HUES6 (cell line): ENCODE measurements at regions not wholly inside any gene's neighbourhood (a gene's known extent, or its start where the extent isn't known, plus 50 kb on each side); places are given as distances from the start of the nearest gene placed in this dataset.

Experiments used
- H3K27ac ChIP-seq: 2 replicates; pipeline ENCODE4 v1.7.0; 2013; ENCODE audit warnings: low read depth, mild to moderate bottlenecking, low read length, inconsistent platforms
- H3K27me3 ChIP-seq: 2 replicates; pipeline ENCODE4 v1.6.1; 2013; ENCODE audit warnings: low read length; ENCODE audit not compliant: control insufficient read depth, insufficient read depth
- H3K36me3 ChIP-seq: 2 replicates; pipeline ENCODE4 v1.6.1; 2013; ENCODE audit warnings: low read length; ENCODE audit not compliant: control insufficient read depth, insufficient read depth
- H3K4me1 ChIP-seq: 2 replicates; pipeline ENCODE4 v1.6.1; 2013; ENCODE audit warnings: low read length; ENCODE audit not compliant: control insufficient read depth, insufficient read depth
- H3K4me3 ChIP-seq: 2 replicates; pipeline ENCODE4 v1.5.1; 2013; ENCODE audit warnings: low read depth, low read length
- H3K9ac ChIP-seq: one replicate; pipeline ENCODE4 v1.6.1; 2013; ENCODE audit warnings: mild to moderate bottlenecking, low read length
- H3K9me3 ChIP-seq: 2 replicates; pipeline ENCODE4 v1.6.1; 2013; ENCODE audit warnings: low read depth, low read length; ENCODE audit not compliant: control insufficient read depth, insufficient read depth

- H3K9me3 ChIP-seq, result no peaks in the 10 kb centered on the region
- no peak overlapping the region for H3K9ac ChIP-seq
- H3K27me3 ChIP-seq, result peaks cover 94% of the 10 kb centered on the region
- peak overlapping the region; percentile 71 for H3K4me3 ChIP-seq
- H3K27ac ChIP-seq, result no peak overlapping the region
- no peaks in the 10 kb centered on the region for H3K36me3 ChIP-seq
- H3K4me1 ChIP-seq, result peaks cover 8% of the 10 kb centered on the region
These were observed 96.6 kb downstream of the INHBB start for GRCh38 chr2:120442541-120442922.

GRCh38 chr2:120442923-120443571 is 97.1 kb downstream of the INHBB start:
- H3K9ac ChIP-seq, result peak overlapping the region; percentile 55
- no peaks in the 10 kb centered on the region for H3K9me3 ChIP-seq
- no peaks in the 10 kb centered on the region for H3K36me3 ChIP-seq
- H3K27ac ChIP-seq, result no peak overlapping the region
- peaks cover 8% of the 10 kb centered on the region for H3K4me1 ChIP-seq
- peak overlapping the region; percentile 71 for H3K4me3 ChIP-seq
- H3K27me3 ChIP-seq, result peaks cover 92% of the 10 kb centered on the region

- no peak overlapping the region for H3K4me3 ChIP-seq
- H3K27me3 ChIP-seq, result peaks cover 87% of the 10 kb centered on the region
- H3K4me1 ChIP-seq, result peaks cover 8% of the 10 kb centered on the region
- H3K36me3 ChIP-seq, result no peaks in the 10 kb centered on the region
- no peak overlapping the region for H3K9ac ChIP-seq
- H3K27ac ChIP-seq, result no peak overlapping the region
- no peaks in the 10 kb centered on the region for H3K9me3 ChIP-seq
These were observed 98.0 kb downstream of the INHBB start for GRCh38 chr2:120443946-120444345.

DNA sequence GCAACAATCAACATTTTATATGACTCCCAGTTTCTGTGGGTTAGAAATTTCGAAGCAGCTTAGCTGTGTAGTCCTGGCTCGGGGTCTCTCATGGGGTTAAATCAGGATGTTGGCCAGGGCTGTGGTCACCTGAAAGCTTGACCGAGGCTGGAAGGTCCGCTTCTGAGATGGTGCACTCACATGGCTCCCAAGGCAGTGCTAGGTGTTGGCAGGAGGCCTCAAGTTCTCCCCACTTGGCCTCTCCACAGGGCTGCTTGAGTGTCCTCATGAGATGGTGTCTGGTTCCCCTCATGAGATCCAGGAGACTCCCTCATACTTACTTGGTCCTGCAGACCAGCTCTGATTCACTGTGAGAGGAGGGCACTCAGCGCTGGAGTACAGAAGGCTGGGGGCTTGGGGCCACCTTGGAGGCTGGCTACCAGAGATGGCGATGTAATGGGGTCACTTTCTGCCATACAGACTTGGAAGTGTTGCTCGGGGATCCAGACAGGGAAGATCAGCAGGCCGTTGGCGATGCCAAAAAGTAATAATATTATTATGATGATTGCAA is 98.8 kb downstream of the INHBB start:
- Histone ChIP-seq H3K27ac (no peak overlapping the region), H3K4me3 (no peak overlapping the region), H3K27me3 (peaks cover 85% of the 10 kb centered on the region), H3K36me3 (no peaks in the 10 kb centered on the region), H3K4me1 (peaks cover 8% of the 10 kb centered on the region), H3K9ac (no peak overlapping the region), H3K9me3 (no peaks in the 10 kb centered on the region)

DNA sequence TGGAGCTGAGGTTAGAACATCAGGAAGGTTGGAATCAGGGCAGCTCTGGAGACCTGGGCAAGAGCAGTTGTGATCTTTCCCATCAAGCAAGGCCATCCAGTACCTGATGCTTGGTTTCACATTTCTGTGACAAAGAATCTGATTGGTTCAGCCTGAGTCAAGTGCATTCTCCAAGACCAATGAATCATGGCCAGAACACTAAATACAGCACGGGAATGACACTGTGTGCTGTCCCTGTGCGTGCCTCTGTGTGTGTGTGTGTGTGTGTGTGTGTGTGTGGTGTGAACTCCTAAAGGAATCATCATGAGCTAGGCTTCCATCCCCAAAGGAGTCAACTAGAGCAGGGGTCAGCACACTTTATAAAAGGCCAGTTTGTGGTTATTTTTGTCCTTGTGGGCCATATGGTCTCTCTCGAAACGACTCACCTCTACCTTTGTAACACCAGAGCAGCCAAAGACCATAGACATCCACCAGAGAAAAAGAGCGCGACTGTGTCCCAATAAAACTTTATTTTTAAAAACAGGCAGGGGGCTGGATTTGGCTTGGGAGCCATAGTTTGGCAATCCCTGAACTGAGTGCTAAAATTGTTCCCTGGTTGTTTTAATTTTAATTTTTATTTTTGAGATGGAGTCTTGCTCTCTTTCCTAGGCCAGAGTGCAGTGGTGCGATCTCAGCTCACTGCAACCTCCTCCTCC is 99.7 kb downstream of the INHBB start:
- Histone ChIP-seq H3K27me3 (peaks cover 84% of the 10 kb centered on the region), H3K9ac (no peak overlapping the region), H3K36me3 (no peaks in the 10 kb centered on the region)

GRCh38 chr2:120446236-120447126 is 100.5 kb downstream of the INHBB start:
- Histone ChIP-seq H3K9me3 (no peaks in the 10 kb centered on the region), H3K4me3 (no peak overlapping the region), H3K27ac (no peak overlapping the region), H3K4me1 (peaks cover 8% of the 10 kb centered on the region), H3K9ac (no peak overlapping the region), H3K36me3 (no peaks in the 10 kb centered on the region), H3K27me3 (peaks cover 80% of the 10 kb centered on the region)

More for the DNA sequence above, 99.7 kb downstream of the INHBB start:
- Histone ChIP-seq H3K27ac (no peak overlapping the region), H3K4me3 (no peak overlapping the region), H3K4me1 (peaks cover 8% of the 10 kb centered on the region), H3K9me3 (no peaks in the 10 kb centered on the region)

DNA sequence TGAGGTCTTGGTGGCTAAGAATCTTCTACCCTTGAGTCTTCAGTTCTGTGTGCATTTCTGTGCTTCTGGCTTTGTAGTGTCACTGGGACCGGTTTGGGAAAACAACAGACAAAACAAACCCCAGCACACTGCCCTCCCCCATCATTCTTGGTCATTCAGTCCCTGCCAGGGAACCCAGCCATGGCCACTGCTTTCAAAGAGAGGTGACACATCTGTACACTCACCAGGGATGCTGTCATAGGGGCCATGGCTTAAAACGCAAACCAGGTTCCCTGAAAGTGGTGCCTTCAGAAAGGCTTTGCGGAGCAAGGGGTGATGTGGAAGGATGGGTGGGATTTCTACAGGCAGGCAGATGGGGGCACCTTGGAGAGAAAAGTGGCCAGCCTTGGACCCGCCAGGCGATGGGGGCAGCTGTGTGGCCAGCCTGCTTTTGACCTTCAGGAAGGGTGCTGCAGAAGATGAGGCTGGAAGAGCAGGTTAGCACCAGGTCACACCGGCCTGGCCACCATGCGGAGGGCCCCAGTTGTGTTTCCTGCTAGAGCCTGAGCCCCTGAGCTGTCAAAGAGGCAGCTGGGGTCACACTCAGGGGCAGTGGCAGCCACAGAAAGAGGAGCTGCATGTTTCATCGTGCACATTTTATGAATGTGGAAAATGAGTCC is 101.3 kb downstream of the INHBB start:
- Histone ChIP-seq H3K27ac (no peak overlapping the region), H3K4me1 (peaks cover 8% of the 10 kb centered on the region), H3K4me3 (no peak overlapping the region), H3K9me3 (no peaks in the 10 kb centered on the region), H3K36me3 (no peaks in the 10 kb centered on the region), H3K27me3 (peaks cover 80% of the 10 kb centered on the region), H3K9ac (no peak overlapping the region)

DNA sequence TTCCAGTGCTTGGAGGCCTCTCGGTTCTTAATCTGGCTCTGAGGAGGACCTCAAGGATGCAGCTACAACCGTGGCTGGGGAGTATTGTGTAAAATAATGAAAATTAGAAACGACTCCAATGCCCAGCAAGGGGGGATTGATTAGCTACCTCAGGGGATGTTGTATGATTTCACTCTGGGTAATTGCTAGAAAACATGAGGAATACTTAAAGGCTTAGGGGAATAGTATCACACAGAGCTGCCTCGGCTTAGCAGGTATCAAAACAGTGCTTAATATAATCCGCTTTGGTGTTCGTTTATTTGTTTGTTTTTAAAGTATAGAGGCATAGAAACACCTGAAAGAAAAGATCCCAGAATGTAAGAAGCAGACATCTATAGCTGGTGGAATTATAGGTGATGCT is 102.5 kb downstream of the INHBB start:
- Histone ChIP-seq H3K4me1 (0 out of 2 replicates have a peak, but pooled peaks cover under 1% of the 10 kb centered on the region), H3K27ac (no peak overlapping the region), H3K9ac (no peak overlapping the region), H3K36me3 (no peaks in the 10 kb centered on the region), H3K4me3 (no peak overlapping the region), H3K27me3 (peaks cover 80% of the 10 kb centered on the region), H3K9me3 (no peaks in the 10 kb centered on the region)

DNA sequence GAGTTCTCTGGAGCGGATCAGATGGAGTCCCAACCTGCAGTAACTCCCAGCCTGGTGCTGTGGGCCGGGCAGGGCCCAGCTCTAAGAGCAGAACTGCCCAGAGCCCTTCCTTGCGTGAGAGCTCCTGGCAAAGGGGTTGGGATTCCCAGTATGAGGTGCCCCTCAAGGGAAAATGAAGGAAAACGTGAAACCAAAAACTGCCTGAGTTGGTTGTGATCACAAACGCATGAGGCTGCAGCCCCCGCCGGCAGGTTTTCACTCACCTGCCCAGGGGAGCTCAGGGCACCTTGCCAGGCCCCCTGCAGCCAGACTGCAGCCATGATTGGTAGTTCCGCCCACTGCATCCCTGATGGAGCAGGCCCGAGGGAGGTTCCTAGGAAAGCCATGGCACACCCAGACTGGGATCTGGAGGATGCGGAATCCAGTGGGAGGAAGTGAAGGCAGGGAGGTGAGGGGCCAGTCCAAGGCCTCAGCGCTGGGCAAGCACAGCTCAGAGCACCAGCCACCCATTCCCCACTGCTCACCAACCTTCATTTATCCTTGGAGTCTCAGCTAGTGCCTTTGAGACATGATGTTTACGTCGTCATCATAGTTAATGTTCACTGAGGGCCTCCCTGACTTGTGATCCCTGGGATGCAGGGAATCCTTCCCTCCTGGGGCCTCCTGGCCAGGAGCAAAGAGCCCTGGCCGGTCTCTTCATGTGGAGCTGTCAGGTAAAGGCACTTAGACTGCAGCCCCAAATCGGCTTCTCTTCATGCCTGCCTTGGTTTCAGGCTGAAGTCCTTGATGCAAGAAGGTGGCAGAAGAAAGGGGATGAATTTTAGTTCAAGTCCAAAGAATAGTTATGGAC is 103.2 kb downstream of the INHBB start:
- H3K9me3 ChIP-seq, result no peaks in the 10 kb centered on the region
- no peaks in the 10 kb centered on the region for H3K4me1 ChIP-seq
- H3K36me3 ChIP-seq, result no peaks in the 10 kb centered on the region
- H3K4me3 ChIP-seq, result no peak overlapping the region
- no peak overlapping the region for H3K9ac ChIP-seq
- peaks cover 78% of the 10 kb centered on the region for H3K27me3 ChIP-seq
- H3K27ac ChIP-seq, result no peak overlapping the region
